ENCODE measurements at regions not wholly inside any gene's neighbourhood (a gene's known extent, or its start where the extent isn't known, plus 50 kb on each side); places are given as distances from the start of the nearest gene placed in this dataset.

DNA sequence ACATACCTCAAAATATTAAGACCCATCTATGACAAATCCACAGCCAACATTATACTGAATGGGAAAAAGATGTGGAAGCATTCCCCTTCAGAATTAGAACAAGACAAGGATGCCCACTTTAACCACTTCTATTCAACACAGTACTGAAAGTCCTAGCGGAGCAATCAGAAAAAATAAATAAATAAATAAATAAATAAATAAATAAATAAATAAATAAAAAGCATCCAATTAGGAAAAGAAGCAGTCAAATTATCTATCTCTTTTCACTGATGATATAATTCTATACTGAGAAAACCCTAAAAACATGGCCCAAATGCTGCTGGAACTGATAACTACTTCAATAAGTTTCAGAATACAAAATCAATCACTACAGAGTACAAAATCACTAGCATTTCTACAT is 67.5 kb downstream of the PRR32 start:
- TF ChIP-seq CTCF (IDR thresholded peaks at IDR 0.05), result no peak
- DNase-seq (ENCODE audit: low spot score), result no peak
- Mint-ChIP-seq H3K27me3 (ENCODE audit: low read depth) (no peaks in the 10 kb centered on the region), H3K4me3 (ENCODE audit: unreplicated experiment) (no peak overlapping the region), H3K27ac (ENCODE audit: unreplicated experiment) (no peak overlapping the region), H3K9me3 (ENCODE audit: low read depth) (peaks cover 54% of the 10 kb centered on the region), H3K36me3 (ENCODE audit: low read depth) (no peaks in the 10 kb centered on the region), H3K4me1 (ENCODE audit: low read depth) (no peaks in the 10 kb centered on the region)

GRCh38 chrX:126900937-126901336 is 81.4 kb downstream of the PRR32 start:
- Mint-ChIP-seq H3K36me3 (ENCODE audit: low read depth) (no peaks in the 10 kb centered on the region), H3K4me1 (ENCODE audit: low read depth) (no peaks in the 10 kb centered on the region), H3K27ac (ENCODE audit: unreplicated experiment) (no peak overlapping the region), H3K4me3 (ENCODE audit: unreplicated experiment) (no peak overlapping the region), H3K9me3 (ENCODE audit: low read depth) (peaks cover 50% of the 10 kb centered on the region), H3K27me3 (ENCODE audit: low read depth) (no peaks in the 10 kb centered on the region)
- no peak for DNase-seq (ENCODE audit: low spot score)
- TF ChIP-seq CTCF (IDR thresholded peaks at IDR 0.05), result no peak

GRCh38 chrX:126929071-126929470 is 109.5 kb downstream of the PRR32 start:
- Mint-ChIP-seq H3K27ac (ENCODE audit: unreplicated experiment) (no peak overlapping the region), H3K36me3 (ENCODE audit: low read depth) (no peaks in the 10 kb centered on the region), H3K4me3 (ENCODE audit: unreplicated experiment) (no peak overlapping the region), H3K9me3 (ENCODE audit: low read depth) (peaks cover 87% of the 10 kb centered on the region), H3K4me1 (ENCODE audit: low read depth) (no peaks in the 10 kb centered on the region), H3K27me3 (ENCODE audit: low read depth) (no peaks in the 10 kb centered on the region)
- DNase-seq (ENCODE audit: low spot score), result no peak
- no peak for TF ChIP-seq CTCF (IDR thresholded peaks at IDR 0.05)

DNA sequence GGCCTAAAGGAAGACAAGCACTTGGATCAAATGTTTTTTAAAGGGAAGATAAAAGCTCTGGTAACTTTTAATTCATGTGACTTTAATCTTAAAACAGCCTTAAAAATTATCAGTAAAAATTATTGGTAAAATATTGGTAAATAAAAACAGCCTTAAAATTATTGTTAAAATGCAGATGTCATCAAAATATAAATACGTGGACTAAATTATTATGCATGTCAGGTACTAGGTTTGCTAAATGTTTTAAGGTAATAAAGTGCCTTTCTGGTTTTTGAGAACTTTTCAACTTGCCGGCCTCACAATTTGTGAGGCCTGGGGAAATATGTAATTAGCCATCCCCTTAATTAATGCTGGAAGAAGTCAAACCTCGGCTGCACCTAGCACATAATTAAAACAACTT is 147.7 kb downstream of the PRR32 start:
- peaks cover 49% of the 10 kb centered on the region for H3K9me3 Mint-ChIP-seq (ENCODE audit: low read depth)

GRCh38 chrX:126982158-126982557 is 162.6 kb downstream of the PRR32 start:
- DNase-seq (ENCODE audit: low spot score), result no peak
- H3K36me3 Mint-ChIP-seq (ENCODE audit: low read depth), result no peaks in the 10 kb centered on the region
- no peaks in the 10 kb centered on the region for H3K27me3 Mint-ChIP-seq (ENCODE audit: low read depth)
- H3K27ac Mint-ChIP-seq (ENCODE audit: unreplicated experiment), result no peak overlapping the region
- H3K4me3 Mint-ChIP-seq (ENCODE audit: unreplicated experiment), result no peak overlapping the region
- TF ChIP-seq CTCF (IDR thresholded peaks at IDR 0.05), result no peak
- H3K9me3 Mint-ChIP-seq (ENCODE audit: low read depth), result peaks cover 11% of the 10 kb centered on the region
- no peaks in the 10 kb centered on the region for H3K4me1 Mint-ChIP-seq (ENCODE audit: low read depth)

More for the DNA sequence above, 147.7 kb downstream of the PRR32 start:
- no peaks in the 10 kb centered on the region for H3K36me3 Mint-ChIP-seq (ENCODE audit: low read depth)
- no peaks in the 10 kb centered on the region for H3K27me3 Mint-ChIP-seq (ENCODE audit: low read depth)
- H3K27ac Mint-ChIP-seq (ENCODE audit: unreplicated experiment), result no peak overlapping the region
- no peak for TF ChIP-seq CTCF (IDR thresholded peaks at IDR 0.05)
- no peak for DNase-seq (ENCODE audit: low spot score)
- H3K4me3 Mint-ChIP-seq (ENCODE audit: unreplicated experiment), result no peak overlapping the region
- H3K4me1 Mint-ChIP-seq (ENCODE audit: low read depth), result no peaks in the 10 kb centered on the region

Data from chondrocyte (in vitro differentiated cells).